CD1c-positive myeloid dendritic cell (primary cell): ENCODE measurements at regions not wholly inside any gene's neighbourhood (a gene's known extent, or its start where the extent isn't known, plus 50 kb on each side); places are given as distances from the start of the nearest gene placed in this dataset.
"Not testable (repeated sequence)": the region's sequence is repeated elsewhere in the genome, so short reads cannot be mapped to it uniquely, and the experiment has no call there.

Experiments used
- DNase-seq: peaks from one replicate; pipeline ENCODE4 v3.0.0-alpha.2; 2016; ENCODE audit errors: extremely low spot score

DNA sequence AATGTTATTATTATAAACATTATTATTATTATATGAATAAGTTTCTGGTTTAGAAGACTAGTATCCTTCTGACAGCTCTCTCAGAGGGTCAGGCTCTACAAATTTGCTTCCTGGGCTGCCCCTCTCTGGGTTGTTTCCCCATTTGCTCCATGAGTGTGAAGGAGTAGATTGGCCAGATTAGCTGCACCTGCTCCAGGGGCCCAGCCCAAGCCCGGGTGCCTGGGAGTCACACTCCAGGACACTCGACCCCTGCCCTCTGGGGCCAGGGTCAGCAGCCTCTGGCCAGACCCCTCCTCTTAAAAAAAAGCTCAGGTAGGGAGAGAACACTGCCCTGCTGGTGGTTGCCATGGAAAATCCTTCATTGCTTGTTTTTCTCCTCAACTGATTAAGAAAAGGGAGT, 169.0 kb upstream of the FOXD4L5 start:
- not testable (repeated sequence) for DNase-seq

DNA sequence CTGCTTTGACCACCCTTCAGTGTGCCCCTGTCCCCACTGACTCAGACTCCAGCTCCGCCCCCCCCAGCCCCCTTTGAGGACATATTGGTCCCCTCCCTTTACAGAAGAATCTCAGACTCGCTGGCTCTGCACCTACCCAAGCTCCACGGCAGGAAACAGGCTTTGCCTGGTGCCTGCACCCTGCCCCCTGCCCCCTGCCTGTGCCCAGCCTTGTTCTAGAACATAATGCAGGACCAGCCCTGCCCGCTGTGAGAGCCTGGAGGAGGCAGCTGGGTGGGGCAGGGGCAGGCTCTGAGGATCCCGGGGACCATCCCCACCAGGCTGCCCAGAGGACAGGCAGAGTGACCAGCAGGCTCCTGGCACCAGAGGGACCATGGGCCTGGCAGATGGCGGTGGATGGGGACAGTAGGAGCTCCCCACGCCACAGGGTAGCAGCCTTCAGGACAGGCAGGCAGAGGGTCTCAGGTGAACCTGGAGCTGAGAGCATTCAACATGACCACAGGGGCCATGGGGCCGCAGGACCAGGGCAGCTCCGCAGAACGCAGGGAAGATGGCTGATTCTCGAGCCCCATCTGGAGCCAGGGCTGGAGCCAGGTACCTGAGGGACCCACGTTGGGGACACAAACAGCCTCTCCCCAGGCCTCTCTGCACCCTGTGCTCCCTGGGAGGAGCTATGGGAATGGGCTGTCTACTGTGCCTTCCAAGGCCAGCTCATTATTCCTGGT, 165.0 kb upstream of the FOXD4L5 start:
- not testable (repeated sequence) for DNase-seq

DNA sequence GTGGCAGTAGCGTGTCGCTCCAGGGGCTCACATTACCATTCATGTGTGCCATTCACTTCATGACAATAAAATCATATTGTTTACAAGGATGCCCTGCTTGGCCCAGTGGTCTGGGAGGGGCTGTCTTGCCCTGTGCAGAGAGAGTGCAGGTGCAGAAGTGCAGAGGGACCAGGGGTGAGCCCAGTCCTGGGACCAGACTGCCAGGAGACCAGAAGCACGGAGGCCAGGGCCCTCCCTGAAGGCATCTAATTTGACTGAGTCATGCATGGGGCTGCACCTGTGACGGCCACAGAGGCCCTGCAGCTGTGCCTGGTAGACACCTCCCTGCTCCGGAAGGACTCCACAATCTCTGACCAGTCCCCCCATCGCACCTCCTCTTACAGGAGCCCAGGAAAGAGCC, 164.4 kb upstream of the FOXD4L5 start:
- no peak for DNase-seq

DNA sequence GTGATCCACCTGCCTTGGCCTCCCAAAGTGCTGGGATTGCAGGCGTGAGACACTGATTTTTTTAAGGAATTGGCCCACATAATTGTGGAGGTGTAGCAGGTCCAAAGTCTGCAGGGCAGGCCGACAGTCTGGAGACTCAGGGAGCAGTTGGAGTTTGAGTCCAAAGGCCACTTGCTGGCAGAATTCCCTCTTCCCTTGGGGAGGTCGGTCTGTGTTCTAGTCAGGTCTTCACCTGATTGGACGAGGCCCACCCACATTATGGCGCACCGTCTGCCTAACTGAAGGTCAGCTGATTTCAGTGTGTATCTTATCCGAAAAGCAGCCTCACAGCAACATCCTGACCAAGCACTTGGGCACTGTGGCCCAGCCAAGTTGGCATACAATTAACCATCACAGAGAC, 162.1 kb upstream of the FOXD4L5 start:
- DNase-seq, result not testable (repeated sequence)

DNA sequence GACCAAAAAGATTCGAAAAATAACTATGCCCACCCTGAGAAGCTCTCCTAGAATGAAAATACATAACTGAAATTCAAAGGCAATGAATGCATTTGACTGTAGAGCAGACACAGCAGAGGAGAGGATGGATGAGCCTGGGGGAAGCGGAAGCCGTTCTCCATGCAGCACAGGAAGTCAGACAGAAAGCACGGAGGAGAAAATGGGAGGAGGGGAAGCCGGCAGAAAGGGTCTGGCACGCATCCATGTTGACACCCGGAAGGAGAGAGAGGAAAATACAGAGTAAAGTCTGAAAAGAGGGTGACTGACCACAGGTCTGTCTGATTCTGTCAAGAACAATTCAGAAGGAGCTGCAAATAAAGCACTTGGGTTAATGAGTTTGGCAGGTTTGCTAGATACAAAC, 161.0 kb upstream of the FOXD4L5 start:
- DNase-seq, result not testable (repeated sequence)

DNA sequence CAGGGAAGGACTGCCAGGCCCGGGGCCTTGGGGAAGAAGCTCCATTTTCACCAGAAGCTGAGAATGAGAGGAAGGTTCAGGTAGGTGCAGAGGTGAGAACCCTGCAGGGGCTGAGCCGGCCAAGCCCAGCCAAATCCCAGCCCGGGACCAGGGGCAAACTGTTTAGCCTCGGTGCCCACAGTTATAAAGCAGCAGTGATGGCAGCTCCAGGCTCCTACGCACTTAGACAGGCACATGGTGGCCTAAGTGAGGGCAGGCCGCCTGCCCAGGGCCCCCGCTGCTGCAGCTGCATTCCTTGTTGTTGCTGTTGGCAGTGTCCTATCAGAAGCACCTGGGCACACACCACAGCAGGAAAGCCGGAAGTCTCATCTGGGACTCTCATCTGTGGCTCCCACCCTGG, 159.9 kb upstream of the FOXD4L5 start:
- no peak for DNase-seq

DNA sequence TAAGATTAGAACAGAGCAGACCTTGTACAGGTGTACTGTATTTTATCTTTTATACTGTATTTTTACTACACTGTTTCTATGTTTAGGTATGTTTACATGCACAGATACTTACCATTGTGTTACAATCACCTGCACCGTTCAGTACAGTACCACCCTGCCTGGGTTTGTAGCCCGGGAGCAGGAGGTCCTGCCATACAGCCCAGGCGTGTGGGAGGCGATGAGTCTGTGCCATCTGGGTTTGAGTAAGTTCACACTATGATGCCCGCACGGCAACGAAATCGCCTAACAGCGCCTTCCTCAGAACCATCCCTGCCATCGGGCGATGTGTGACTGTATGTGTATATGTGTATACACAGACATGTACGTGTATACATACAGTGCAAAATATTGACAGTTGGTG, 157.1 kb upstream of the FOXD4L5 start:
- DNase-seq, result not testable (repeated sequence)

DNA sequence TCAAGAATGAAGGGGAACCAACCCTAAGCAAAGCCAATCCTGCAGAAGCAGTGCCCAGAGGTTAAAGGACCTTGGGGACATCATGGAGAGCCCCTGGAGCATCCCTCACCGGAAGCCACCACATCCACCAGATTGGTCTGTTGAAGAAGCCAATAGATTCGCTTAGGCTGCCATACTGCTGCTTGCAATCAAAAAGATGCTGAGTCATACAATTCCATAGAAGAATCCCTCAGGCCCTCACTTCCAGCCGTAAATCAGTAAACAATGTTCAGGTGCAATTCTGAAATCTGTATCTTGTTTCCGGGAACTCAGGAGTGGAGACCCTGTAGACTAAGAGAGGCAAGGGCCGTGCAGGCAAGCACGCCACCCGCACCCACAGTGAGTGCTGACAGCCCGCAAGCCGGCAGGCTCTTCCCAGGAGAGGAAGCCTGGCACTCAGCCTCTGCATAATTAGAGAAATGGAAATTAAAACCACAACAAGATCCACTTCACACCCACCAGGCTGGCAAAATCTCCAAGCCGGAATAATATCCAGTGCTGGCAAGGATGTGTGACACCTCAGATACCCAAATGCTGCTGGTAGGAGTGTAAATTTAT, 156.4 kb upstream of the FOXD4L5 start:
- DNase-seq, result not testable (repeated sequence)

DNA sequence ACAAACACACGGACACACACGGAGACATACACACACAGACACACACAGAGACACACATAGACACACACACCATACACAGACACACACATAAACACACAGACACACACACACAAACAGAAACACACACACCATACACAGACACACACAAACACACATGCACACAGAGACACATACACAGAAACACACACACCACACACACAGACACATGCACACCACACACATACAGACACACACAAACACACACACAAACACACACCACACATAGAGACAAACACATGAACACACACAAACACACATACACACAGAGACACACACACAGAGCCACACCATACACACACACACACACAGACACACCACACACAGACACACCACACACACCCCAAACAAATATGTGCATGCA, 152.7 kb upstream of the FOXD4L5 start:
- DNase-seq, result no peak

DNA sequence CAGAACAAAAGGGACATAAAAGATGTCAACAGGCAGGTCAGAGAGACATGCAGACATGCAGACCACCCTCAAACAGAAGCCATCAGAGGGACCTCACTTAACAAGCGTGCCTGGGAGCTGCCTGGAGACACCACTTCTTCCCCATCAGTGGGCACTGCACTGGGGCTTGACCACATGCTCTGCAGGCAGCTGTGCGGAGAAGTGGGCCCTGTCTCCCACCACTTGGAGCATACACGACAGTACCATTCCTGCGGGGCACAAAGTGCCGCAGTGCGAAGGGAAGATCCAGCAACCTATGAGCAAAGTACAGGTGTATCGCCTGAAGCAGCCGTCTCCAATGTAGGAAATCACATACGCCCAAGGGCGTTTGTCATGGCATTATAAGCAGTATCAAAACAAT, 150.5 kb upstream of the FOXD4L5 start:
- DNase-seq, result no peak

DNA sequence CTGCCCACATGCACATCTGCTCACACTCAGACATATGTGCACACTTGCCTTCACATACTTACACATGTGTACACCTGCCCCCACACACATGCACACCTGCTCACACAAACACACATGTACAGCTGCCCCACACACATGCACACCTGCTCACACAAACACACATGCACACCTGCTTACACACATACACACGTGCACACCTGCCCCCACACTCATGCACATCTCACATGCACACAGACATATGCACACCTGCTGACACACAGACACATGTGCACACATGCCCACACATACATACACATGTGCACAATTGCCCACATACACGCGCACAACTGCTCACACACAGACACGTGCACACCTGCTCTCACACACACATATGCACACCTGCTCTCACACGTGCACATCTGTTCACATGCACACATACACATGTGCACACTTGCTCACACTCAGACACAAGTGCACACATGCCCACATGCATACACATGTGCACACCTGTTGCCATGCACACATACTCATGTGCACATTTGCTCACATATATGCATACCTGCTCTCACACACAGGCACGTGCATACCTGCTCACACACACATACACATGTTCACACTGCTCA, 147.8 kb upstream of the FOXD4L5 start:
- DNase-seq, result no peak

DNA sequence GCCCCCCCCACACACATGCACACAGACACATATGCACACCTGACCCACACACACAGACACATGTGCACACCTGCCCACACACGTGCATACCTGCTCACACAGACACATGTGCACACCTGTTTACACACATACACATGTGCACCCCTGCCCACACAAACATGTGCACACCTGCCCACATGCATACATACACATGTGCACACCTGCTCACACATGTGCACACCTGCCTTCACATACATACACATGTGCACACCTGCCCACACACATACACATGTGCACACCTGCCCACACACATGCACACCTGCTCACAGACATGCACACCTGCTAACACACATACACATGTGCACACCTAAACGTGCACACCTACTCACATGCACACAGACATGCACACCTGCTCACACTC, 147.0 kb upstream of the FOXD4L5 start:
- no peak for DNase-seq

DNA sequence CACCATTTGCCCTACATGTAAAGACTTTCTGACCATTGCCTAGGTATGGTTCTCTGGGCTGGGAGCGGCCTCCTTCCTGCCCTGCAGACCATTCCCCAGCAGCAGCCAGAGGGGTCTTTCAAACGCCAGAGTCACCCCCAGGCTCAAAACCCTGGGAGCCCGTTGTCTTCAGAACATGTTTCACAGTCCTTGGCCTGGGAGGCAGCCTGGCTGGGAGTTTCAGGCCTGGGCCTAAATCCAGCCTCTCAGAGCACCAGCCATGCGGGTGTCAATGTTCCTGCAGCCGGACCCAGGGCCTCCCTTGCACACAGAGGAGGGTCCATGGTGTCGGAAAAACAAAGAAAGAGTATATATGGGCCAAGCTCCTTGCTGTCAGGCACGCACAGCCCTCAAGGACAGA, 145.2 kb upstream of the FOXD4L5 start:
- no peak for DNase-seq

DNA sequence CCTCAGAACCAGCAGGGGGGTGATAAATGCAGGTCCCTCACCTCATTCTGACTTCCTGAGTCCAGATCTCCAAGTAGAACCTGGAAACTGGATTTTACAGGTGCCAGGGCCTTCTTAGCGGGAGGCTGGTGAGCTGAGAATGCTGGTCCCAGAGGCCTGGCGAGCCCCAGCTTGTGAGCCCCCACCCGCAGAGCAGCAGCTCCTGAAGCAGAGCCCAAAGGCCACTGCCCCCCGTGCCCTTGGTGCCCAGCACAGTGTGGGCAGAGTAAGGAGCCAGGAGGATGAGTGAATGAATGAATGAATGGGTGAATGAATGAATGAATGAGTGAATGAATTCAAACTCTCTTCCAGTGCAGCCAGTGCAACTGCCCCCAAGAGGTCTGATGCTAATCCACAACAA, 142.4 kb upstream of the FOXD4L5 start:
- DNase-seq, result not testable (repeated sequence)

DNA sequence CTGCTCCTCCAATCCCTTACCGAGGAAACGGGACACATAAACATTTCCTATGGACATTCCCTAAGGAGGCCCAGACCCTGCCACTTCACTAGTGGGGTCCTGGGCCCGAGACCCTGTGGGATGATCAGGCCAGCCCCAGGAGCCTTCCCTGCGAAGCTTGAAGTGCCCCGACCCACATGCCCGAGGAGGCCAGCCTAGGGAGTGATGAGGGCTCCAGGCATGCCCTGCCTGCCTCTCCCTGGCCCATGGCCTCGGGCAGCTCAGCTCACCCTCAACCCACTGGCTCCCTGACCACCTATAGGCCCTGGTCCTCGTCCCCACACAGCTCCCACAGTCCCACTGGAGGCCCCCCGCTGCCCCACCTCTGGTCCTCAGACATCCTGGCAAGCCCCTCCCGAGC, 141.8 kb upstream of the FOXD4L5 start:
- DNase-seq, result not testable (repeated sequence)

DNA sequence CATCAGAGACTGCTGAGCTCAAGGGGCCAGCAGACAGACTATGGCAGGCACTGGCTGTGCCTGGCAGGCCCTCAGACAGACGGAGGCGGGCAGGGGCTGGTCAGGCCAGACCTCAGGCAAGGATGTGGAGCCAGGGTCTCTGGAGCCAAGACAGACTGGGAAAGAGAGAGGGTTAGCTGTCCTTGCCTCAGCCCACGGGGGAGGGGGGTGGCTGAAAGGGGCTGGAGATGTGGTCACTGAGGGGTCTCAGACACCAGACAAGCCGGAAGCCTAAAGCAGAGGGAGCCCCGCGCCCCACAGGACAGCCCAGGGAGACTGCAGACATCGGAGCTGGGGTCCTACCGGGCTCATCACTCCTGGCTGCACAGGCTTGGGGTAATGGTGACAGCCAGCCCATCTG, 141.2 kb upstream of the FOXD4L5 start:
- DNase-seq, result no peak

DNA sequence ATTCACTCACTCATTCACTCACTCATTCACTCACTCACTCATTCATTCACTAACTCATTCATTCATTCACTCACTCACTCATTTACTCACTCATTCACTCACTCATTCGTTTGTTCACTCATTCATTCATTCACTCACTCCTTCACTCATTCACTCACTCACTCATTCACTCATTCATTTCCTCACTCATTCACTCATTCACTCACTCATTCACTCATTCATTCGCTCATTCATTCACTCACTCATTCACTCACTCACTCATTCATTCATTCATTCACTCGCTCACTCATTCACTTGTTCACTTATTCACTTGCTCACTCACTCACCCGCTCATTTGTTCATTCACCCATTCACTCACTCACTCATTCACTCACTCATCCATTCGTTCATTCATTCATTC, 140.2 kb upstream of the FOXD4L5 start:
- DNase-seq, result not testable (repeated sequence)

DNA sequence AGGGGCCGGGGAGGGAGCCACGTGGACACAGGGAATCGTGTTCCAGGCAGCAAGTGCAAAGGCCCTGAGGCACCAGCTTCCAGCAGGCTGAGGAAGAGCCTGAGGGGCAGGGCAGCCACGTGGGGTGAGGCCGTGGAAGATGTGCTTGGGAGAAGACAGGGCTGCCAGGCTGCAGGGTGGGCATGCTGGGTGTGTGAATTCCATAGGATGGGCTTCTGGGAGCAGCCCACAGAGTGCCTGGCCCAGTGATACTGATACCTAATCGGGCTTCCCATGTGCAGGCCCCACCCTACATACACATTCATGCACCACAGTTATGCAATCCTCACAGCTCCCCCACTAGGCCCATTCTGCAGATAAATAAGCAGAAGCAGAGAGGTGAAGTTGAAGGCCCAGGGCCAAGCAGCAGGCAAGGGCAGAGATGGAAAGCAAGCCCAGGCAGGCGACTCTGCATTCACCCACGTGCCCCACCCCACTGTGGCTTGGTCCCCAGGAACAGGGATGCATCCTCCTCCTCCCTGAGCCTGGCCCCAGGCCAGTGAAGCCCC, 139.5 kb upstream of the FOXD4L5 start:
- not testable (repeated sequence) for DNase-seq

DNA sequence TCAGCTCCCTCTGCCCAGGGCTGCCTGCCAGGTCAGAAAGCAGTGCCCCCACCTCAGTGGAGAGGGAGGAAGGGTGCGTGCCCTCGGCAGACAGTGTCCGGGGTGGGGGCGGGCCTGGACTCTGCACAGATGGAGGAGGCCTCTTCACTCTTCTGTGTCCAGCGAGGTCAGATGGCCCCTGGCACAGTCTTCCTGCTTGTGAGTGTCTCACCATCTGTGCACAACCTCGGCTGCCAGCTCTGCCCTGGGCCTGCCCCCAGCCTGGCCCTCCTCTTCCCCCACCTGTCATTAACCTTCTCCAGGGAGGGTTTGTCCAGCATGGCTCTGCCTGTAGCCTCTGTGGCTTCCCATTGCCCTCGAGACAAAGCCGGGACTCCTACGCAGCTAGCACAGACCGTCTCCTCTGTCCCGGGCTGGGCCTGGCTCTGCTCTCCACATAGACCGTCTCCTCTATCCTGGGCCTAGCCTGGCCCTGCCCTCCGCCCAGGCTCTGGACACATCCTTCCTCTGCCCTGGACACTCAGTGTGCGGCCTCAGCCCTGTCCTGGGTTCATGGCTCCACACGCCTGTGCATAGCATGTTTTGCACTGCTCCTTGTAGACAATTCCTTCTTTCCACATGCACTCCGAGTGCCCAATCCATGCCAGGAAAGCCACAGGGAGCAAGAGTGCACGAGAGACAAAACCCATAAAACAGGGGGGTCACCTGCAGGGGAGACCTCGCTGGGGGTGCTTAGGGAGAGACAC, 138.9 kb upstream of the FOXD4L5 start:
- not testable (repeated sequence) for DNase-seq

DNA sequence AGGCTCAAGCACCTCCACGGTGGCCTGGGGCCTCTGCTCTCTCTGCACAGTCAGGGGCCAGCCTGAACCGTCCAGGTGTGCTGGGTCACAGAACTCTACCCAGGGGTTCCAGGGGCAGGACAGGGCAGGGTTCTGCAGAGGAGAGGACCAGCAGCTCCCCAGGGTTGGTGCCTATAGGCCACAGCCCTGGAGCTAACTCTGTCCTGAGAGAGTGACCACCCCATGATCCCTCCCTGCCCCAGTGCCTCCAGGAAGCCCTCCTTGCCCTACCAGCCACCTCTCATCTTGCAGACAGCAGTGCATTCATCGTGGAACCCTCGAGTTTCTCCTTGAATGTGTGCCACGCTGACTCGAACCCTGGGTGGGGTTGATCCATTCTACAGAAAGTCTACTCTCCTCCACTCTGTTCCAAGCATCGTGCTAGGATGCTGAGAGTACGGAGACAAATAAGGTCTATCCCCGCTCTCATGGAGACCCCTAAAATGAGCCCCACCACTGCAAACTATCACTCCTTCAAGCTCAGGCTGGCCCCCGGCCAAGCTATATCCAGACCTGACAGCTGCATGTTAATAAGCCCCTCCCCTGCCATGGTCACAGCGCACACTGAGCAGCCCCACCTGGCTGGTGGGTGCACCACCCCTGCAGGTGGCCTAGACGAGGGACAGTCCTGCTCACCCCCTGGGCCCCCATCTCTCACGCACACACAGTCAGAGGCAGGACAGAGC, 138.1 kb upstream of the FOXD4L5 start:
- not testable (repeated sequence) for DNase-seq

DNA sequence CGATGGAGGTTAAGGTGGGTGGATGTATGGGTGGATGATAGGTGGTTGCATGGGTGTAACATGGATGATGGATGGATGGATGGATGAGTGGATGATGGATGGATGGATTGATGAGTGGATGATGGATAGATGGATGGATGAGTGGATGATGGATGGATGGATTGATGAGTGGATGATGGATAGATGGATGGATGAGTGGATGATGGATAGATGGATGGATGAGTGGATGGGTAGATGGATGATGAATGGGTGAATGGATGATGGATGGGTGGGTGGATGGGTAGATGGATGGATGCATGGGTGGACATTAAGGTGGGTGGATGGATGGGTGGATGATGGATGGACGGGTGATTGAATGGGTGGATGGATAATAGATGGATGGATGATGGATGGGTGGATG, 136.5 kb upstream of the FOXD4L5 start:
- not testable (repeated sequence) for DNase-seq

DNA sequence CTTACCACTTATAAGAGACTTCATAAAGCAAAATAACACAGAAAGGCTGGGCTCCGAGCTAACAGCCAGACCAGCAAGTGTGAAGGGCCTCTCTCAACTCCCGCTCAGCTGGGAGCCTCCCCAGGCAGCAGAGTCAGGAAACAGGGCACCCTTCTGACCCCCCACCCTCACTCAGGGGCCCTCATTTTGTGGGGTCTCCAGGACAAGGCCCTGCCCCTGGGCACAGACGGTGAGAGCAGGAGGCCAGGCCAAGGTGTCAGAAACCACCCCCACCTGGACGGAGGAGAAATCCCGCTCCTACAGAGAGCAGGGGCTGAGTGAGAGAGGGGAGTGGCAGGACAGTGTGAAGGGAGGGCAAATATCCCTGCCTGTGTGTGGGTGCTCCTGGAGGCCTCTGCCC, 135.8 kb upstream of the FOXD4L5 start:
- DNase-seq, result no peak
